ENCODE measurements at regions not wholly inside any gene's neighbourhood (a gene's known extent, or its start where the extent isn't known, plus 50 kb on each side); places are given as distances from the start of the nearest gene placed in this dataset.

DNA sequence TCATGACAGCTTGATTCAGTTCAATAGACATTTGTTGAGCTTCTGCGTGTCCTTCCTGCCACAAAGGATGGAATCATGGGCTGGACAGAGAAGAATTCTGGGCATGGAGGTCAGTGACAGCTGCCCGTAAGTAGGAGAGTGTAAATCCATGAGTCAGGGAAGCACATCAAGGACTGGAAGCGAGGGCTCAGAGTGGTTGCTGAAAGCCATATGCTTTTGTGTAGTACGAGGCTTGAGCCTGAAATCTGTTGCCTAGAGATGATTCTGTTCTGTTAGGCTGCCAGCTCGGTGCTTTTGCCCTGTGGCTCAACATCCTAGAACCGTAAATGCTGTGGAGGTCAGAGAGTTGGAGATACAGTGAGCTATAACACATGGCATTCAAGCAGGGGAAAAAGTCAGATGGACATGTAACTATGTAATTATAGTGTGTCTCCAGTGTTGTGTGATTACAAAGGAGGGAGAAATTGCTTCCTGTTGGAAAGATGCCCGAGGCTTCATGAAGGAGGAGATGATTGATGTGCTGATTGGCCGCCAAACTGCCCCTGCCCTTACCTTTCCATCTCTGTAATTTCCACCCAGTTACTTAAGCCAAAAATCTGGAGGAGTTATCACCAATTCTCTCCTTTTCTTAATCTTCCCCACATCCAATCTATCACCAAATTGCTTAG is 92.8 kb upstream of the CACNA1E start:
- DNase-seq (ENCODE audit: low spot score), result no peak

DNA sequence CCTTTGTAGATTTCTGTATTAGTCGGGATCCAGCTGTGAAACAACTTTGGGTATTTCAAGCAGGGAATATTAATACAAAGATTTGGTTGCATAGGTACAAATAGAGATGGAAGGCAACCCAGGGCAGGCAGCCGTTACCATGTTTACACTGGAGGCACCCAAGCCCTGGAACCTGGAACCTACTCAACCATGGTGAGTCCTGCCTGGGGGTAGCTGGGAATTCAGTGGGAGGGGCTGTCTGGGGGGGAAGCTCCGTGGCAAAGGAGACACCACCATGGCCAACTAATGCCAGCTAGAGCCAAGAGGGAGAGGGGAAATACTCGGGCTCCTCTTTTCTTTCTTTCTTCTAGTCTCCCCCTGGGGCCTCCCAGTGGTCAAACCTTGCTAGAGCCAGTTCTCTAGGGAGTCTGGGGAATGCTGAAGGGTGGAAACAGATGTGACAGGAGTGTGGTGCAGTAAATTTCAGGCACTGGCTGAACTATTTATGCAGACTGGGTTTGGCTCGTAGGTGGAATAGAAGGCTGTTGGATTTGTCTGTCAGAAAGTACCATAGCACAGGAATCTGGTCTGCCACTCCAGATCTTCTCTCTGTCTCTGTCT is 91.9 kb upstream of the CACNA1E start:
- no peak for DNase-seq (ENCODE audit: low spot score)

DNA sequence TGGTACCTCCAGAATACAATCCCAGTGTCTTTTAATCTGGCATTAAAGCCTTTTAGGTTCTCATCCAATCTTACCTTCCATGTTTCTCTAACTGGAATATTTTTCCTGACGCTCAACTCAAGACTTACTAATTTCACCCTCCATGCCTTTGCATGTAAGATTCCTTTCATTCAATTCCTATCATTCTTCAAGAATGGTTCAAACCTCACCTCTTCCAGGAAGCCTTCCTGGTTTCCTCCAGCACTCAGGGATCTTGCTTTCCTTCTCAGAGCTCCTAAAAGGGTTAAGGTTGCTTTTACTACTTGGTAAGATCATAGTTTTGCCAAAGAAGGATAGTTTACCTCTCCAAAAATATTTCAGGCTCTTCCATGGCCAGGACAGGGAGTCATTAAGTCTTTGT is 91.2 kb upstream of the CACNA1E start:
- no peak for DNase-seq (ENCODE audit: low spot score)

DNA sequence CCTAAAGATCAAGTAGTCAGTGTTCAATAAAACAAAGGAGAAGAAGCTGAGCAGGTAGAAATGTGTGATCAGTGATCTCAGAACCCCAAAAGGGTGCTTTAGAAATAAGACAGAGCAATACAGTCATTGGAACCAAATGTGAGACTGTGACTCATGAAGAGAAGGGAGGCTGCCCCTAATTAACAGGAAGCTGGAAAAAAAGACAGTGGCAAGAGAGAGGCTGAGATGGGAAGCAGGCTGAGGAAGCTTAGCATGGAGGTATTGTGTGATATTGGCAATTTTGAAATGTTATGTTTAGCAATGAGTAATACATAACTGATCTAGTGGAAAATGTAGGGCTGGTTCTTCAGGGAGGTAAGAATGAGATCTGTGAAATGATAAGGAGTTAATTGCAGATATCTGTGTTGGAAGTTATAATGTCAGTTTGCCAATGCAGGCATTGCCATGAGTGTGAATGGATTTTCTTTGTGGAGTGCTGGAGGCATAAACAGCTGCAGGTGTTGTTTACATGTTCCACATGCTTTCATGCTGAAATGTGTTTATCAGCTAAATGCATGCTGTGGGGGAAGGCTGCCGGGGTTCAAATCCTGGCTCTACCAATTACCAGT is 90.6 kb upstream of the CACNA1E start:
- DNase-seq (ENCODE audit: low spot score), result no peak

DNA sequence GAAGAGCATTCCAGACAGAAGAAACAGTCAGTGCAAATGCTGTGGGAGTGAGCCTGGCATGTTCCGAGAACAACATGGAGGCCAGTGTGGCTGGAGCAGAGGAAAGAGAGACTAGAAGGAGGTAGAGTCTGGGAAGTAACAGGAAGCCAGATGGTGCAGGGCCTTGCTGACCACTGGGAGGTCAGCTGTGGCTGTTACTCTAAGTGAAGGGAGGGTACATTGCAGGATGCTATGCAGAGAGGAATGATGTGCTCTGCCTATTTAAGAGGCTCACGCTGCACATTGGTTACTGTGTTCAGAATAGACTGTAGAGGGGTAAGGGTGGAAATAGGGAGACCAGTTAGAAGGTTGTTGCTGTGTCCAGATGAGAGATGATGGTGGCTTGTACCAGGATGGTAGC is 88.6 kb upstream of the CACNA1E start:
- DNase-seq (ENCODE audit: low spot score), result no peak

DNA sequence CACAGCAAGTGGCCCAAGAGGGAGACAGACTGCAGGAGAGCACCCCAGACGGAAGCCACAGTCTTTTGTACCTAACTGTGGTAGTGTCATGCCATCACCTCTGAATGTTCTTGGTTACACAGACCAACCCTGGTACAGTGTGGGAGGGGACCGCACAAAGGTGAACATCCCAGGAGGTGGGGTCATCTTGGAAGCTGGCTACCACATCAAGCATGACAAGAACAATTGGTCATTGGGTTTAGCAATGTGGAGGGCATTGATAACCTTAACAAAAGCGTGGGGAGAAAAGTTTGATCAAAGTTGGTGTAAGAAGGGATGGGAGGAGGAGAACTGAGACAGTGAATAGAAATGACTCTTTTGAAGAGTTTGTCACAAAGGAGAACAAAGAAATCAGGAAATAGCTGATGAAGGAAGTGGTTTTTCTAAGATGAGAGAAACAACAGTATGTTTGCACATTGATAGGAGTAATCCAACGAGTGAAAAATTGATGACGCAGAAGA is 87.1 kb upstream of the CACNA1E start:
- peak; percentile 48 for DNase-seq (ENCODE audit: low spot score)

DNA sequence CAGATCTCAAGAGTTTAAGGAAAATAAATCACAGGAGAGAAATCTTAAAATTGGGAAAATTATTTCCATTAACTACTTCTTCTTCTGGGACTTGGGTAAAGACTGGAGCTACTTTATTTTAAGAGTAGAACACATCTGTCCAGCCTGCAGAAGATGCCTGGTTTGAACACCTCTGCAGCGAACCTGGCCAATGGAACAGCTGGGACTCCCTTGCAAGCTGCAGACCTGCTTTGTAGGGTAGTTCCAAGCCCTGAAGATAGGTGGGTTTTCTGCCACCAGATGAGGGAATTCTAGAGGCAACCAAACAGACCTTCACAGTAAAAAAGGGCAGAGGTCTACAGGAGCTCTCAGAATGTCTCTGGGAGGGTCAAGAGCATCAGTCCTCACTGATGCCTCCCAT is 86.5 kb upstream of the CACNA1E start:
- DNase-seq (ENCODE audit: low spot score), result no peak

DNA sequence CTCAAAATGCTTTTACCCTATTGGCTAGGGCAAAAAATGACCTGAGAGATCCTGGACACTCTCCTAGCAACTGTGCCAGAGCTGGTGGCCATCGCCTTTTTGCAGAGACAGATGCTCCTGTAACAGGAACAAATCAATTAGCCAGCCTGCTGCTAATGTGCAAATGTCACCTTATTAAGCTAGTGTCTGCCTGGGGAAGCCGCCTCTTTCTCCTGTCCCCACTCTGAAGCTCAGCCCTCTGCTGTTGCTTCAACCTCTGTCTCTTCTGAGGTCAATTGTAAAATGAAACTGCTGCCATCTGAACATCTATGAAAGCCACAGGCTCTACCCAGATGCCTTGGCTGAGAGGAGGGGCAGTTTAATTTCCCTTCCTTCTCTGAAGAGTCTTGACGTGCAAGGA is 85.5 kb upstream of the CACNA1E start:
- DNase-seq (ENCODE audit: low spot score), result peak; percentile 34

DNA sequence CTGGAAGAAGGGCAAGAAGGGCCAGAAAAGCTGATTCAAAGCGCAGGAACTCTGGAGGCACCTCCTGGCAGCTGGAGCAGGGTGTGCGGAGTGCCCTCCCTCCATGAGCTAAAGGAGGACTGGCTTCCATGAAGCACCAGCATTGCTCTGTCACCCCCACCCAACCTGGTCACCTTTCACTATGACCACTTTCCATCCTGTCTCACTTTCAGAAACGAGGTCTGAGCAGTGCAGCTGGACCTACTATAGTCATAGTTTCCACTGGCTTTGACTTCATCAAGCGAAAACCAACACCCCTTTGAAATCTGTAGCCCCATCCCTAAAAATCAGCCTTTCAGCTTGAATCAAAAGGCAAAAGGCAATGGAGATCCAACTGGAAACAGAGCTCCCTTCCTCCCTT is 84.8 kb upstream of the CACNA1E start:
- DNase-seq (ENCODE audit: low spot score), result no peak

DNA sequence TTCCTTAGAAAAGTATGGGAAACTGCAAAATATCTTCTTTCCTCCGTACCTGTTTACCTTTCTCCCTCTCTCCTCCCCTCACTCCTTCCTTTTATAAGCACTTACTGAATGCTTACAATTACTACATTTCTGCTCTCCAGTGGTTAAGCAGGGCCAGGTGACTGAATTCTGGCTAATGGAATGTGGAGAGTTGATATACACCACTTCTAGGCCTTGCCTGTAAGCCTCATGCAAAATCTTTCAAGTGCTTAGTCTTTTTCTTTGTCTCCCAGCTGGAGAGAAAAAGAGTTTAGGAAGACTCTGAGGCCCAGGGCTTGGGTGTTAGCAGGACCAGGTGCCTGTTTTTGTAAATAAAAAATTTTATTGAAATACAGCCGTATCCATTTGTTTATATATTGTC is 77.7 kb upstream of the CACNA1E start:
- no peak for DNase-seq (ENCODE audit: low spot score)

DNA sequence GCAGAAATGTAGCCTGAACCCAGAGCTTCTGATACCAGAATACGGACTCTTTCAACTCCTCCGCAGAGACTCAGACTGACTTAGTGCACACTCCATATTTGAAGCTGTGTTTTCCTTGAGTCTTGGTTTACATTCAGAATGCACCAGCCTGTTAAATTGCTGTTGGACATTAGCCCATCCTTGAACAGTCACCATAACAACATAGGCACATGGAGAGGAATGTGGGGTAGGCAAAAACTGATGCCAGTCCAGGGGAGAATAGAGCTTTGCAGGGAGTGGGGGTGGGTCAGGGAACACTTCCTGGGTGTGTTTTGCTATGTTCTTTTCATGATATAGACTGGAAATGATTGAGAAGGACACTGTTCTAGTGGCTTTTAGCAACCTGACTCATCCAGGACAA is 76.3 kb upstream of the CACNA1E start:
- DNase-seq (ENCODE audit: low spot score), result no peak

DNA sequence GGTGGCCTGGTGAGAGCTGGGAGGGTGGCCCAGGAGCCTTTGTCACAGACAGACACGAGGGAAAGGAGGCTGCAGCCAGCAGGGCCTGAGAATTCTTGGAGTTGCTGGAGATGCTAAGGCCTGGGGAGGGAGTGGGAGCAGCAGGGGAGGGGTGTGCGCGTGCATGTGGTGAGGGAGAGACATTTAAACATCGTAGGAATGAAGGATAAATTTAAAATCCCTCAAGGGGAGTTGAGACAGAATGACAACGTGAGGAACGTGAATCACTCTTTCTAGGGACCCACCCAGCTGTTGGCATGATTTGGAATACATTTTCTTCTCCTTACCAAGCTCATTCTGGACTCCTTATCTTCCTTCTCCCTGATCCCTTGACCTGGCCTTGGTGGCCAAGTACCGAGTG is 73.3 kb upstream of the CACNA1E start:
- DNase-seq (ENCODE audit: low spot score), result no peak

DNA sequence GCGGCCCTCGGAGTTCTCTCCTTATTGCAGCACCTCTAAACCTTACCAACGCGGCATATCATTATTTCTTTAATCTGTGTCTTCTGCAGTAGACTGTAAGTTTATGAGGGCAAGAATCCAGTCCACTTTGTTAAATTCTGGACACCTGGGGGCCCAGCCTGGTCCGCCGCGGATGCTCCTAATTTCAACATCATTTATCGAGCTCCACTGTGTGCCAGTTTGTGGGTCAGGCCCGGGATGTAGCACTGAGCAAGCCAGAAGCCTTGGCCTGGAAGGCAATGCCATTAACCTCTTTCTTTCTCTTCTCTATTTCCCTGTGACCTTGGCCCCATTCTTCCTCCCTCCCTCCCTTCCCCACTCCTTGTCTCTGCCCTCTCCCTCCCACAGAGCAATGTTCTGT is 70.6 kb upstream of the CACNA1E start:
- DNase-seq (ENCODE audit: low spot score), result no peak

DNA sequence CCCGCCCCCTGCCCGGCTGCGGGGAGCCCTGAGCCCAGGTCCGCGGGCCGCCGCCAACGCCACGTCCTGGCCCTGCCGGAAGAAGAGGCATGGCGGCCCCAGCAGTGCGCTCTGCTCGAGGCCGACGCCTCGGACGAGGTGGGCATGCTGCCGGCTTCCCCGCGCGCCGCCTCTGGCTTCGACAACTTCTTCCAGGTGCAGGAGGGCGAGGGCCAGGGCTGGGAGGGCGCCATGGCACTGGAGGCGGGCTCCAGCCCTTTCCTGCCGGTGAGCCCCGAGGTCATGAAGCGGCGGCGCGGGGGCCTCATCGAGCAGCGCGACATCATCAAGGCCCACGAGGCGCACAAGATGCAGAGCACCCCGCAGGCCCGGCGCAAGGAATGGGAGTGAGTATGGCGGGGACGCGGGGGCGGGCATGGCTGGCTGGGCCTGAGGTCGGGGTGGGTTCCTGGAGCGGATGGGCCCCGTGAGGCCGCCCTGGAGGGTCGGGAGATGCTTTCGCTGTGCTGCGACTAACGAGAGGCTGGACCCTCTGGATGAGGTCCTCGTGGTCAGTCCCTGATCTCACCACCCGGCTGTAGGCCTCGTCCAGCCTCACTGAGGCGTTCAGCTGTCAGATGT is 70.0 kb upstream of the CACNA1E start:
- DNase-seq (ENCODE audit: low spot score), result no peak

DNA sequence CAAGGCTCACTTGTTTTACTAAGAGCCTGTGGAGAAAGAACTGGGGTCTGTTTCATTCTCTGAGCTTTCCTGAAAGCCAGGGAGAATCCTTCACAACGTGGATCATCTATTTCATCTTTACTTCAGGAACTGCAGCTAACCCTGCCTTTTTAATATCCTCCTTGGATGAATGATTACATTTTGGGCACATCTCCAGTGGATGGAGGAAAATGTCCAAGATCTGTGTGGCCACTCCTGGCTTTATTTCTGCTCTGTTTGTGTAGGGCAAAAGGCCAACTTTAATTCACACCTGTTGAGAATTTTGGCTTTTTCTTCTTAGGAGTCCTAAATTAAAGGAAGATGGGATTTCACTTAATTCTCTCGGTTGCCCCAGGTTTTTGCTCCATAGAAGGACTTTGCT is 69.5 kb upstream of the CACNA1E start:
- no peak for DNase-seq (ENCODE audit: low spot score)

DNA sequence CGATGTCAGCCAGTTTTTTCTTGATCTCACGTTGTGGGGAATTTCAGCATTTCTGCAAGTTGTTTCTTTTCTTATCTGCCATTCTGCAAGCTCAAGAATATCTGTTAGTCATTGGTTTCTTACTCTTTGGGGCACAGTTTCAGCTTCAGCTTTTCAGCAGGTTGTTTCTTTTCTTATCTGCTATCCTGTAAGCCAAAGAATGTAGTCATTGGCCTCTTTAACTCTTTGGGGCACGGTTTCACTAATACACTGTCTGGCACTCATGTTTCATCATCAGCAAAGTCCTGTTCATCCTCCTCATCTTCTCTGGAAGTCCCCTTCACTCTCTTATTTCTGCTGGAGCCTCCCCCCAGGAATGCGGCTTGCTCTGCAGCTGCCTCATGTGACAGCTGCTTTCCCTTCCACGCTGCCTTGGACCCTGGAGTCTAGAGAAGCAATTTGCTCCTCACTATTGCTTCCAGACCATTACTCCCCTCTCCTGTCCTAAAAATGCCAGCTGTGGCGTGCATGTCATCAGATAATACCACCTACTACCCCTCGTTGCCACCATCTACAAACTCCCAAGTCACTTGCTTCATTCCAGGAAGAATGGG is 67.0 kb upstream of the CACNA1E start:
- no peak for DNase-seq (ENCODE audit: low spot score)

DNA sequence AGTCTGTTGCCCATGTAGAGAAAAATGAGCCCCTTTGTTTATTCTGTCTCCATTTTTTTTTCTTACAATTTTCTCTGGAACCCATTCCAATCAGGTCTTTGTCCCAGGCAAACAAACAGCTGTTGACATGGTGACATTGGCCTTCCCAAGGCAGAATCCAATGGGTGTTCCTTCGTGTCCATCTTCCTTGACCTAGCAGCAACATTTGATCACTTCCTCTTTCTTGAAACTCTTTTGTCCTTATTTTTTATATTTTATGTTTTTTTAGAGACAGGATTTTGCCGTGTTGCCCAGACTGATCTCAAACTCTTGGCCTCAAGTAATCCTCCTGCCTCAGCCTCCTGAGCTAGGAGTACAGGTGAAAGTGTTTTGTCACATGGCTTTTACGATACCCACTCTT is 65.4 kb upstream of the CACNA1E start:
- DNase-seq (ENCODE audit: low spot score), result no peak

DNA sequence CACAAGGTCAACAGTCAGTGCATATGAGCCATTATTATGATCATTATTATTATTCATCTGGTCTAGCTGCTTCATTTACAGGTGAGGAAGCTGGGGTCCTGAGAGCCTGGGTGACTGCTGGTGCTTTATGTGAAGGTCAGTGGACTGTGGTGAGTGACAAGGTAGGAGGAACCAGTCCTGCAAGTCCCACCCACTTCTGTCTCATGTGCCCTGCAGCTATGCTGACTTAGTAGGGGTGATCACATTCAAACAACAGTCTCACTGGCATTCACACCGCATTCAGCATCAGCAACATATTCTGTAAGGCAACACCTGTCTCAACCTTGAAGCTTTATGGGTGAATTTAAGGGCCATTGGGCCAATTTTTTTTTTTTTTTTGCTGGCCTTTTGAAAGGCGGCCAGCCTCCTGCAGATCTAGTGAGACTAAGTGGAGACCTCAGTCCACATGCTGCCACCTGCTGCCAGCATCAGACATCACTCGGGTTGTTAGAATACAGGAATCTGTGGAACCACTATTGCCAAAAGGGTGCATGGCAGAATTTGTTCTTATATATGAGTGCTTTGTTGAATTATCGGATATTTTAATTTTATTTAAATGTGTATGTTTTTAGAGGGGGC is 59.9 kb upstream of the CACNA1E start:
- DNase-seq (ENCODE audit: low spot score), result peak; percentile 41

DNA sequence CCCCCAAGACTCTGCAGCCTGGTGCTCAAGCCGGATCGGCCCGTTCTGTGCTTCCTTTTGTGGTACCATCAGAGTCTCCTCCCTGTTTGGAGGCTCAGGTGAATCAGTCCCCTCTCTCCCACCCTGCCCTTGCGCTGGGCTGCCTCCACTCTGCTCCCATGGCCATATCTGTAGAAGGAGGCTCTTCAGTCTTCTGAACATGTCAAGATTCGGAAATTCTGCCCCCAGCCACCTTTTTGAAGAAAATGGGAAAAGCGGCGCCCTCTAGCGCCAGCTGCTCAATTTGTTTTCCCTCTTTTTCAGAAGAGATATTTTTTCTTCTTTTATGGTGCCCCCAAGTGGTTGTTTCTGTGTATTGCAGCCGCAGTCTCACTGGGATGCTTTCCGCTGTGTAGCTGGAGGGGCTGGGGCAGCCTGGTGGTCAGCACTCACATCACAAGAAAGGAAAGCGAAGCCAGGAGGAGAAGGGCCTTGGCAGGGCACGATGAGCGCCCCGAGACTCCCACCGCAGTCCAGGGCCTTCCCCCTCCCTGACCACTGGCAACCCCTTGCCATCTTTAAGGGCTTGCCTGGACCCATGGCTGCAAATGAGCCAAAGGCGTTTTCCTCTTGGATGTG is 58.4 kb upstream of the CACNA1E start:
- DNase-seq (ENCODE audit: low spot score), result peak; percentile 78

DNA sequence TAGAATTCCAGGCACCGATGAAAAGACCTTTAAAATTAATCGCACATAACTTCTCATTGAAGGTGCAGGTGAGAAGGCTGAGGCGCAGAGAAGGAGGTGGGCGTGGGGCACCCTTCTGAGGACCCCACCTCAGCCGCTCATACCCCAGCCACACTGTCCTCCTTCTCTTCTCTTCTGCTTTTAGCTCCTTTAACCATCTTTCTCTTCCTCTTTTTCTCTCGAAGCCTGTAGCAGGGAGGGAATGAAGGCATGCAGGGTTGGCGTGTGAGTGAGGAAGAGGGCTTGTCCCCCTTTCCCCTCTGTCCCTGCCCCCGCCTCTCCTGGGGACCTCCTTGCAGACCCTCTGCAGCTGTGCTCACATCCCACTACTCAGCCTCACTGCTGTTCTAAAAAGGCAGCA is 57.8 kb upstream of the CACNA1E start:
- no peak for DNase-seq (ENCODE audit: low spot score)

DNA sequence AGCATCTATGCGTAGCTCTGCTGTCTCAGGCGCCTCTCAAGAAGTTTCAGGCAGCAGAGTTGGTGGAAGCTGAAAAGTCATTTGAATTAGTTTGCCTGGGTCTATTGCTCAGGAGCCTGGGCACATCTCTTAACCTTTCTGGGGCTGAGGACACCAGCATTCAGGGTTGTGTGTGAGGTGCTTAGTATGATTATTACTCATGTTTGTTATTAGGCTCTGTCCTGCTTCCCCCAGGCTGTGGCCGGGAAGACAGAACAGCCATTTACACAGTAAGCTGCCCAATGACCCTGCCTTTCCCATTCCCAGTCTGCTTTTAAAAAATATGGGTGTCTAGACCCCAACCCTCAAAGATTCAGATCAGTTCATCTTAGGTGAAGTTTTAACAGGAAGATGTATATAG is 53.9 kb upstream of the CACNA1E start:
- DNase-seq (ENCODE audit: low spot score), result no peak

All from CD4-positive, alpha-beta T cell treated with Interleukin-2 at 100 ng/mL for 4 hours (primary cell).